ENCODE measurements at regions not wholly inside any gene's neighbourhood (a gene's known extent, or its start where the extent isn't known, plus 50 kb on each side); places are given as distances from the start of the nearest gene placed in this dataset.

GRCh38 chr13:73138638-73139491 lies 80.1 kb downstream of the KLF5 start:
- Histone ChIP-seq H3K27ac (ENCODE audit: low read length) (no peak overlapping the region), H3K9me3 (ENCODE audit: control insufficient read depth, insufficient read depth, low read depth, low read length) (no peaks in the 10 kb centered on the region), H3K4me3 (ENCODE audit: low read depth in 2 of 2, low read length in 2 of 2) (no peak overlapping the region), H3K36me3 (ENCODE audit: control insufficient read depth, insufficient read depth, low read length) (no peaks in the 10 kb centered on the region), H3K27me3 (ENCODE audit: control insufficient read depth, insufficient read depth, low read length) (no peaks in the 10 kb centered on the region), H3K4me1 (ENCODE audit: control insufficient read depth, insufficient read depth, low read length) (no peaks in the 10 kb centered on the region)
- CTCF ChIA-PET = no interaction called here
- POLR2A ChIA-PET = no interaction called here
- BruUV-seq (replicated peaks) = no TSS peak
- in situ Hi-C loops (cut with HindIII; ENCODE audit: low pct_unique_long_range_greater_than_20kb, low sequenced_read_pairs) = no loop called here
- ATAC-seq = no peak
- DNase-seq (ENCODE audit: low read depth, low spot score) = no peak
- intact Hi-C loops (cut with micrococcal nuclease; ENCODE audit: unreplicated experiment) = no loop called here
- TF ChIP-seq TCF7L2 (IDR thresholded peaks at IDR 0.05; ENCODE audit: low read depth, low read length) (no peak), SIN3A (IDR thresholded peaks at IDR 0.05; ENCODE audit: borderline replicate concordance, insufficient read depth, low read depth, low read length) (no peak), CTCF (IDR thresholded peaks at IDR 0.05) (no peak), REST (IDR thresholded peaks at IDR 0.05; ENCODE audit: insufficient read depth in 1 of 2, low read depth in 2 of 2, low read length in 1 of 2) (no peak), POLR2AphosphoS5 (IDR thresholded peaks at IDR 0.05; ENCODE audit: low read depth, low read length) (no peak)

- no peak for DNase-seq (ENCODE audit: low read depth, low spot score)
- intact Hi-C loops (cut with micrococcal nuclease; ENCODE audit: unreplicated experiment) = no loop called here
Observed at GRCh38 chr13:73138276-73138637, 79.5 kb downstream of the KLF5 start.

More at GRCh38 chr13:73138276-73138637, 79.5 kb downstream of the KLF5 start:
- Histone ChIP-seq H3K9me3 (ENCODE audit: control insufficient read depth, insufficient read depth, low read depth, low read length) (no peaks in the 10 kb centered on the region), H3K4me1 (ENCODE audit: control insufficient read depth, insufficient read depth, low read length) (no peaks in the 10 kb centered on the region), H3K27me3 (ENCODE audit: control insufficient read depth, insufficient read depth, low read length) (no peaks in the 10 kb centered on the region), H3K27ac (ENCODE audit: low read length) (no peak overlapping the region), H3K4me3 (ENCODE audit: low read depth in 2 of 2, low read length in 2 of 2) (no peak overlapping the region), H3K36me3 (ENCODE audit: control insufficient read depth, insufficient read depth, low read length) (no peaks in the 10 kb centered on the region)
- POLR2A ChIA-PET = no interaction called here
- in situ Hi-C loops (cut with HindIII; ENCODE audit: low pct_unique_long_range_greater_than_20kb, low sequenced_read_pairs) = no loop called here
- CTCF ChIA-PET = no interaction called here
- no TSS peak for BruUV-seq (replicated peaks)
- ATAC-seq = no peak
- TF ChIP-seq REST (IDR thresholded peaks at IDR 0.05; ENCODE audit: insufficient read depth in 1 of 2, low read depth in 2 of 2, low read length in 1 of 2) = no peak
- TF ChIP-seq SIN3A (IDR thresholded peaks at IDR 0.05; ENCODE audit: borderline replicate concordance, insufficient read depth, low read depth, low read length) = no peak
- no peak for TF ChIP-seq TCF7L2 (IDR thresholded peaks at IDR 0.05; ENCODE audit: low read depth, low read length)
- no peak for TF ChIP-seq CTCF (IDR thresholded peaks at IDR 0.05)
- no peak for TF ChIP-seq POLR2AphosphoS5 (IDR thresholded peaks at IDR 0.05; ENCODE audit: low read depth, low read length)
